ENCODE measurements at regions not wholly inside any gene's neighbourhood (a gene's known extent, or its start where the extent isn't known, plus 50 kb on each side); places are given as distances from the start of the nearest gene placed in this dataset.

GRCh38 chr20:62527781-62528180 is 52.0 kb upstream of the GATA5 start:
- DNase-seq (ENCODE audit: low spot score in 2 of 2), result no peak
- intact Hi-C loops (cut with DNase I; ENCODE audit: low total_unique reads), result no loop called here
- no peak overlapping the region for H3K4me3 ChIP-seq (ENCODE audit: low read depth, poor library complexity, severe bottlenecking)
- no peak for TF ChIP-seq POLR2A (IDR thresholded peaks at IDR 0.05)
- no peak for TF ChIP-seq CTCF (IDR thresholded peaks at IDR 0.05)
- 92 to 93% methylated on average over 20 of the region's 20 CpGs for WGBS, 2 donors

DNA sequence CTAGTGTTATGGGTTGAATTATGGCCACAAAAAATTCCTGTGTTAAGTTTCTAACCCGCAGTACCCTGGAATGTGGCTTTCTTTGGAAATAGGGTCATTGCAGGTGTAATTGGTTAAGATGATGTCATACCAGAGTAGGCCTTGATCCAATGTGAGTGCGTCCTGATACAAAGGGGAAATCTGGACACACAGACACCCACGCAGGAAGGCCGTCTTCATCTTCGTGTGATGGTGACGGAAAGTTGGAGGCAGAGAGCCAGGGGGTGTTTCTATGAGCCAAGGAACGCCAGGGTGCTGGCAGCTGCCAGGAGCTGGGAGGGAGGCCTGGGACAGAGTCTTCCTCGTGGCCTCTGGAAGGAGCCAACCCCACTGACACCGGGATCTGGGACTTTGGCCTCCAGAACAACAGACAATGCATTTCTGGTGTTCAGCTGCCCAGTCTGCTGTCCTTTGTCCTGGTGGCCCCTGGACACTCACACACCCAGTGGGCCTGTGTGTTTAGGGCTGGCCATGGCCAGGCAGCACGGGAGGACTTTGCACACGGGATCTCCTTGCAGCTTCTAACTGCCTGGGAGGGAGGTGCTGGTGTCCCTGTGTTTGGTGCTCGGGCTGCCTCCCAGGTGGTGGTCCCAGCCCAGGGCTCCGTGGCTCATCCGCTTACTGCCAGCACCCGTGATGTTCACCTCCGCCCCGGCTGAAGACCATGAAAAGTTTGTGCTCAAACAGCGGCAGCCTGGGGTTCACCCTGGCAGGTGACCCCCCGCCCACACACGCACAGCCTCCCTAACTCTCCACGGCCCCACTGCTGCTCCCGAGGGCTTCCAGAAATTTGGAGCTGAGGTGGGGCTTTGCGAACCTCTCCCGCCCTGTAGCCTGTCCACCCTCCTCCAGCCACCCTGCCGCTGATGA is 53.4 kb upstream of the GATA5 start:
- TF ChIP-seq CTCF (IDR thresholded peaks at IDR 0.05) (no peak), POLR2A (IDR thresholded peaks at IDR 0.05) (no peak)
- 72 to 73% methylated on average over 24 to 25 of the region's 25 CpGs for WGBS, 2 donors
- no peak for DNase-seq (ENCODE audit: low spot score in 2 of 2)
- intact Hi-C loops (cut with DNase I; ENCODE audit: low total_unique reads), result no loop called here
- no peak overlapping the region for H3K4me3 ChIP-seq (ENCODE audit: low read depth, poor library complexity, severe bottlenecking)

GRCh38 chr20:62529896-62530642 is 54.3 kb upstream of the GATA5 start:
- WGBS, 2 donors, result 53 to 58% methylated on average over 17 to 25 of the region's 25 CpGs
- no peak for DNase-seq (ENCODE audit: low spot score in 2 of 2)
- TF ChIP-seq POLR2A (IDR thresholded peaks at IDR 0.05) (no peak), CTCF (IDR thresholded peaks at IDR 0.05) (no peak)

DNA sequence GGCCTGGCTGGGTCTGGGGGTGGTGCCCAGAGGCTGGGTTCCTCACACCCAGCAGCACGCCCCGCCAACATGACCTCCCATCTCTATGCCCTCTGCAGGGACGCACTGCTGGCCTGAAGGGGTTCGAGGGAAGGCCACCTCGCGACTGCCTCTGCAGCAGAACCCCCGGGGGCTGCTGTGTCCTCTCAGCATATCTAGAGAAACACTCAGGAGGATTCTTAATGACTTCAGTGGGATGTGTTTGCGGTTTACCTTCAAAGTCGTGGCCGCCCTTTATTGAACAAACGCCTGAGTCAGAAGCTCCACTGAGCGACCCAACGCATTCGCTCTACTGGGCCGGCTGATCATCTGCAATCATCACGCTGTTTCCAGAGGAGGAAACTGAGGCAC is 54.8 kb upstream of the GATA5 start:
- WGBS, 2 donors, result 77 to 87% methylated on average over 16 of the region's 16 CpGs
- no peak overlapping the region for H3K4me3 ChIP-seq (ENCODE audit: low read depth, poor library complexity, severe bottlenecking)
- no peak for TF ChIP-seq POLR2A (IDR thresholded peaks at IDR 0.05)
- no peak for TF ChIP-seq CTCF (IDR thresholded peaks at IDR 0.05)
- no peak for DNase-seq (ENCODE audit: low spot score in 2 of 2)
- intact Hi-C loops (cut with DNase I; ENCODE audit: low total_unique reads), result no loop called here

More at GRCh38 chr20:62529896-62530642, 54.3 kb upstream of the GATA5 start:
- H3K4me3 ChIP-seq (ENCODE audit: low read depth, poor library complexity, severe bottlenecking), result no peak overlapping the region
- intact Hi-C loops (cut with DNase I; ENCODE audit: low total_unique reads), result no loop called here

DNA sequence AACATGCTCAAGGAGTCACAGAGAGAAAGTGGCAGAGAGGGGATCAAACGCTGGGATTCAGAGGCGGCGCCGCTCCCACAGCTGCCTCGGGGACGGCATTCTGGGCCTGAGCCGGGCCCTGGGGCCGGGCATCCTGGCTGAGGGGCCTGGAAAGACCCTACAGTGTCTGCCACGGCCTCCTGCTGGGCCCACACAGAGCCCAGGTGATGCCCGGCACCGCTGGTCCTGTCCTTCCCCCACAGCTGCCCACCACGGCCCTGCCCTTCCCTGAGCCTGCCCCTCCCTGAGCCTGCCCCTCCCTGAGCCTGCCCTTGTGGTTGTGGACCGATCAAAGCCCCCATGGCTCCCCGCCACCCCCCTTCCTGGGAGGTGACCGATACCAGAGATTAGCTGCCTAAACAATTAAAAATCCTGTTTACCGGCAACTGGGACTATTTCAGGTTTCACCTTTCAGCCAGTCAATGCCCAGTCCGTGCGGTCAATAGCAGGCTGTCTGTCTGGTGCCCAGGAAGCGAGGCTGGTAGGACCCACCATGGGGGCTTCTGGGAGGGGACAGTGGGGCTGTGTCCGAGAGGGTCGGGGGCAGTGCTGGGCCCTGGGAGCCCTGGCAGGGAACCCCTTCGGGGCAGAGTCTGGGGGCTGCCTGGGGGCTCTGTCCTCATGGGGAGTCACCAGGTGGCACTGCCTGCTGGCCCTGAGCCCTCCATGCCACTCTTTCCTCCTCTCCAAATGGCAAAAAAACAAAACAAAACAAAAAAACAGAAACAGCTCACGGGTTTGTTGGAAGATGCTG is 55.4 kb upstream of the GATA5 start:
- no peak for DNase-seq (ENCODE audit: low spot score in 2 of 2)
- no peak overlapping the region for H3K4me3 ChIP-seq (ENCODE audit: low read depth, poor library complexity, severe bottlenecking)
- intact Hi-C loops (cut with DNase I; ENCODE audit: low total_unique reads), result no loop called here
- WGBS, 2 donors, result 78 to 82% methylated on average over 22 to 23 of the region's 23 CpGs
- TF ChIP-seq POLR2A (IDR thresholded peaks at IDR 0.05), result no peak
- TF ChIP-seq CTCF (IDR thresholded peaks at IDR 0.05), result no peak

Data from lower leg skin (tissue), 4 donors.